GM12865 (cell line): ENCODE measurements at regions not wholly inside any gene's neighbourhood (a gene's known extent, or its start where the extent isn't known, plus 50 kb on each side); places are given as distances from the start of the nearest gene placed in this dataset.
A peak's percentile ranks its signal among the peaks of the same experiment; 100 is the strongest.

Experiments
- DNase-seq: peaks from one replicate; pipeline ENCODE4 v3.0.0; 2010; ENCODE audit warnings: low read depth
- H3K4me3 ChIP-seq: 2 replicates; pipeline ENCODE4 v1.5.1; 2011; ENCODE audit warnings: mild to moderate bottlenecking, low read depth, low read length, control low read depth
- CTCF ChIP-seq: IDR thresholded peaks from 2 replicates; pipeline ENCODE4 v1.5.1; 2011; ENCODE audit warnings: low read length, control low read depth, low read depth, inconsistent platforms; ENCODE audit not compliant: insufficient read depth; ENCODE audit errors: missing control alignments

GRCh38 chr10:4720463-4720862, 105.5 kb upstream of the AKR1E2 start:
- H3K4me3 ChIP-seq = no peak overlapping the region
- DNase-seq = no peak
- no peak for TF ChIP-seq CTCF

- TF ChIP-seq CTCF = no peak
- no peak overlapping the region for H3K4me3 ChIP-seq
- DNase-seq = no peak
Observed at GRCh38 chr10:4719671-4720070, 106.3 kb upstream of the AKR1E2 start.

GRCh38 chr10:4719036-4719435, 107.0 kb upstream of the AKR1E2 start:
- no peak for DNase-seq
- H3K4me3 ChIP-seq = no peak overlapping the region
- no peak for TF ChIP-seq CTCF

- no peak overlapping the region for H3K4me3 ChIP-seq
- TF ChIP-seq CTCF = no peak
- DNase-seq = no peak
Observed at GRCh38 chr10:4718544-4718943, 107.5 kb upstream of the AKR1E2 start.

- no peak overlapping the region for H3K4me3 ChIP-seq
- no peak for DNase-seq
- TF ChIP-seq CTCF = no peak
Observed at GRCh38 chr10:4717670-4718069, 108.3 kb upstream of the AKR1E2 start.

- H3K4me3 ChIP-seq = no peak overlapping the region
- TF ChIP-seq CTCF = no peak
- no peak for DNase-seq
Observed at GRCh38 chr10:4710858-4711257, 115.1 kb upstream of the AKR1E2 start.

GRCh38 chr10:4708123-4708759, 117.8 kb upstream of the AKR1E2 start:
- DNase-seq = peak; percentile 12
- H3K4me3 ChIP-seq = no peak overlapping the region
- TF ChIP-seq CTCF = peak; percentile 53
